GM10248 (cell line): ENCODE measurements at regions not wholly inside any gene's neighbourhood (a gene's known extent, or its start where the extent isn't known, plus 50 kb on each side); places are given as distances from the start of the nearest gene placed in this dataset.

Experiments
- CTCF ChIA-PET: fragments of 300-600 bp; sonication (Branson Sonifier 250); formaldehyde crosslinking; extraction: SDS; loops from one replicate; lab custom pipeline; 2021; ENCODE audit warnings: antibody characterized with exemption; lab: Yijun Ruan, JAX
- POLR2A ChIA-PET: fragments of 350-650 bp; sonication (Branson Sonifier 250); formaldehyde crosslinking; extraction: SDS; loops from one replicate; lab custom pipeline; 2020; ENCODE audit warnings: antibody characterized with exemption; lab: Yijun Ruan, JAX
- DNase-seq: peaks from one replicate; pipeline ENCODE4 v3.0.0; 2012; ENCODE audit errors: extremely low spot score
- CTCF ChIP-seq: IDR thresholded peaks from 2 replicates; pipeline ENCODE4 v1.5.1; 2012; ENCODE audit warnings: mild to moderate bottlenecking, low read depth; ENCODE audit errors: extremely low read depth, missing control alignments, control extremely low read depth

GRCh38 chr6:143579703-143580102 is 68.2 kb upstream of the FUCA2 start:
- ChIA-PET CTCF (interaction anchor here (1.0 to 3.7 kb wide), 4 partner anchors 8 to 508 kb away, joined by 3 to 22 read pairs (median 4); no protein-coding TSS in a partner anchor), POLR2A (no interaction called here)
- no peak for DNase-seq
- no peak for TF ChIP-seq CTCF

GRCh38 chr6:143578054-143578453 is 66.5 kb upstream of the FUCA2 start:
- DNase-seq, result no peak
- no peak for TF ChIP-seq CTCF
- CTCF ChIA-PET, result interaction anchor here (0.7 to 3.7 kb wide), 4 partner anchors 11 to 435 kb away, joined by 3 to 22 read pairs (median 4); no protein-coding TSS in a partner anchor
- POLR2A ChIA-PET, result no interaction called here

GRCh38 chr6:143575901-143576426 is 64.4 kb upstream of the FUCA2 start:
- ChIA-PET CTCF (interaction anchor here (0.6 to 4.0 kb wide), 66 partner anchors 8 to 1007 kb away, joined by 3 to 70 read pairs (median 4); partner anchors contain the start of genes LTV1 and PLAGL1), POLR2A (no interaction called here)
- DNase-seq, result no peak
- no peak for TF ChIP-seq CTCF

GRCh38 chr6:143575440-143575839 is 63.9 kb upstream of the FUCA2 start:
- ChIA-PET CTCF (interaction anchor here (0.6 to 4.0 kb wide), 67 partner anchors 8 to 1101 kb away, joined by 3 to 70 read pairs (median 4); partner anchors contain the start of genes LTV1 and PLAGL1), POLR2A (no interaction called here)
- peak; percentile 75 for DNase-seq
- TF ChIP-seq CTCF, result peak; percentile 77

- POLR2A ChIA-PET, result no interaction called here
- CTCF ChIA-PET, result interaction anchor here (0.6 to 1.4 kb wide), 4 partner anchors 9 to 510 kb away, joined by 3 to 4 read pairs (median 3); no protein-coding TSS in a partner anchor
- no peak for TF ChIP-seq CTCF
Measured at GRCh38 chr6:143570147-143570853, 58.8 kb upstream of the FUCA2 start.

GRCh38 chr6:143569040-143569439 is 57.5 kb upstream of the FUCA2 start:
- TF ChIP-seq CTCF, result no peak
- POLR2A ChIA-PET, result no interaction called here
- CTCF ChIA-PET, result interaction anchor here (0.8 to 1.1 kb wide), 6 partner anchors 13 to 519 kb away, joined by 3 to 6 read pairs (median 3); no protein-coding TSS in a partner anchor
- no peak for DNase-seq

More at GRCh38 chr6:143570147-143570853, 58.8 kb upstream of the FUCA2 start:
- DNase-seq, result no peak
